GM12878 (cell line): ENCODE measurements at regions not wholly inside any gene's neighbourhood (a gene's known extent, or its start where the extent isn't known, plus 50 kb on each side); places are given as distances from the start of the nearest gene placed in this dataset.

Source experiments
- ATAC-seq: fragments of 200-7000 bp; cut with Tn5 transposase; 3 replicates; pipeline ENCODE4 v1.9.1; 2020; ENCODE audit warnings: mild to moderate bottlenecking, moderate library complexity
- BruUV-seq: library from RNA; stranded (reverse); fragments of 400-500 nt; replicated peaks from 2 replicates; lab custom pipeline; 2021; lab: Mats Ljungman, UMichigan
- CTCF ChIA-PET: fragments of 300-600 bp; sonication (Branson Sonifier 250); formaldehyde crosslinking; extraction: SDS; loops from one replicate; lab custom pipeline; 2021; ENCODE audit warnings: inconsistent platforms; lab: Yijun Ruan, JAX
- POLR2A ChIA-PET: fragments of 350-600 bp; formaldehyde crosslinking; extraction: SDS; loops from one replicate; lab custom pipeline; 2021; ENCODE audit warnings: inconsistent platforms; lab: Charles Lee
- RAD21 ChIA-PET: fragments of 300-600 bp; sonication (Branson Sonifier 250); formaldehyde crosslinking; loops from one replicate; lab custom pipeline; 2023; ENCODE audit warnings: antibody characterized with exemption; ENCODE audit not compliant: unreplicated experiment; lab: Charles Lee
- SMC1A ChIA-PET: fragments of 300-600 bp; sonication (Branson Sonifier 250); formaldehyde crosslinking; loops from one replicate; lab custom pipeline; 2023; ENCODE audit not compliant: unreplicated experiment, uncharacterized antibody; lab: Charles Lee
- DNase-seq: peaks from one replicate; pipeline ENCODE4 v3.0.0-alpha.2; 2011; ENCODE audit warnings: low read depth, low spot score
- FAIRE-seq: peaks from 3 replicates; lab custom pipeline; 2011; peaks lifted over from hg19 to GRCh38; lab: Jason Lieb, UNC
- H2AFZ ChIP-seq: 2 replicates; pipeline ENCODE4 v1.6.0; 2011; ENCODE audit warnings: low read depth, low read length, control low read depth; ENCODE audit not compliant: control insufficient read depth
- H3K27ac ChIP-seq: 2 replicates; pipeline ENCODE4 v1.5.1; 2011; ENCODE audit warnings: control low read depth; ENCODE audit not compliant: control insufficient read depth, insufficient read depth
- H3K27me3 ChIP-seq, 2 experiments: replicated peaks in 1 of 2; 2 replicates each; pipeline versions ENCODE4 v1.6.0 to v1.6.1; 2011; ENCODE audit warnings: low read length in 1 of 2; ENCODE audit not compliant: control insufficient read depth in 2 of 2, insufficient read depth in 2 of 2
- H3K36me3 ChIP-seq, 2 experiments: 2 replicates each; pipeline ENCODE4 v1.5.1; 2011; ENCODE audit warnings: low read length in 1 of 2; ENCODE audit not compliant: control insufficient read depth in 2 of 2, insufficient read depth in 2 of 2
- H3K4me1 ChIP-seq: 2 replicates; pipeline ENCODE4 v1.6.1; 2011; ENCODE audit warnings: mild to moderate bottlenecking, low read length, moderate library complexity, mixed read lengths; ENCODE audit not compliant: control insufficient read depth, insufficient read depth
- H3K4me2 ChIP-seq: 2 replicates; pipeline ENCODE4 v1.6.0; 2011; ENCODE audit warnings: control low read depth; ENCODE audit not compliant: control insufficient read depth, insufficient read depth
- H3K4me3 ChIP-seq: fragments of 200-600 bp; sonication (generic); 2 replicates; pipeline ENCODE4 v1.5.1; 2016
- H3K79me2 ChIP-seq: 2 replicates; pipeline ENCODE4 v1.6.0; 2011; ENCODE audit warnings: low read length; ENCODE audit not compliant: control insufficient read depth, insufficient read depth
- H3K9ac ChIP-seq: 2 replicates; pipeline ENCODE4 v1.8.0; 2011; ENCODE audit warnings: low read length, control low read depth, mixed read lengths; ENCODE audit not compliant: control insufficient read depth, insufficient read depth
- H3K9me3 ChIP-seq: replicated peaks from 3 replicates; pipeline ENCODE4 v1.5.1; 2011; ENCODE audit warnings: mild to moderate bottlenecking, low read length; ENCODE audit not compliant: control insufficient read depth, insufficient read depth
- H4K20me1 ChIP-seq: 2 replicates; pipeline ENCODE4 v1.6.0; 2011; ENCODE audit not compliant: control insufficient read depth, insufficient read depth
- BRCA1 ChIP-seq: IDR thresholded peaks from 2 replicates; pipeline ENCODE4 v1.6.1; 2011; ENCODE audit warnings: low read depth, low read length, improper control_type of control experiment
- CBX5 ChIP-seq: sonication (generic); IDR thresholded peaks from 2 replicates; pipeline ENCODE4 v1.6.1; 2016; ENCODE audit warnings: low read depth, moderate library complexity, mild to moderate bottlenecking, inconsistent platforms
- CREM ChIP-seq: IDR thresholded peaks from 2 replicates; pipeline ENCODE4 v1.6.1; 2014; ENCODE audit warnings: antibody characterized with exemption, low read depth
- E2F4 ChIP-seq: IDR thresholded peaks from 2 replicates; pipeline ENCODE4 v1.6.1; 2012; ENCODE audit warnings: low read depth, low read length, improper control_type of control experiment
- EGR1 ChIP-seq, 2 experiments: IDR thresholded peaks; 1 replicate in 1 of 2; 2 replicates in 1 of 2; pipeline ENCODE4 v1.6.1; 2011 to 2012; ENCODE audit warnings: low read depth in 2 of 2, low read length in 2 of 2, borderline replicate concordance in 1 of 2, mild to moderate bottlenecking in 1 of 2, moderate library complexity in 1 of 2
- ESRRA ChIP-seq: IDR thresholded peaks from 2 replicates; pipeline ENCODE4 v1.6.1; 2012; ENCODE audit warnings: mild to moderate bottlenecking, low read length, improper control_type of control experiment
- JUNB ChIP-seq: IDR thresholded peaks from 2 replicates; pipeline ENCODE4 v1.6.1; 2016; ENCODE audit warnings: antibody characterized with exemption, mild to moderate bottlenecking
- KLF5 ChIP-seq: fragments of 450-650 bp; IDR thresholded peaks from 2 replicates; pipeline ENCODE4 v1.6.1; 2014; ENCODE audit warnings: mild to moderate bottlenecking; ENCODE audit not compliant: partially characterized antibody
- MEF2A ChIP-seq: IDR thresholded peaks from 2 replicates; pipeline ENCODE4 v1.6.1; 2011; ENCODE audit warnings: low read depth, mild to moderate bottlenecking, low read length, moderate library complexity; ENCODE audit not compliant: insufficient read depth
- NFYA ChIP-seq: IDR thresholded peaks from 2 replicates; pipeline ENCODE4 v1.6.1; 2011; ENCODE audit warnings: low read depth, mild to moderate bottlenecking, low read length, improper control_type of control experiment, borderline replicate concordance
- NRF1 ChIP-seq: conservative IDR thresholded peaks from 2 replicates; pipeline ENCODE4 v1.6.1; 2011; ENCODE audit warnings: mild to moderate bottlenecking, low read depth, low read length, improper control_type of control experiment
- PML ChIP-seq: IDR thresholded peaks from 2 replicates; pipeline ENCODE4 v1.6.1; 2012; ENCODE audit warnings: low read length, inconsistent platforms
- POLR2AphosphoS5 ChIP-seq: IDR thresholded peaks from 2 replicates; pipeline ENCODE4 v1.6.1; 2011; ENCODE audit warnings: mild to moderate bottlenecking, low read length, inconsistent platforms
- POU2F2 ChIP-seq: IDR thresholded peaks from 3 replicates; pipeline ENCODE4 v1.6.1; 2011; ENCODE audit warnings: low read depth, mild to moderate bottlenecking, low read length, borderline replicate concordance
- RUNX3 ChIP-seq: IDR thresholded peaks from 2 replicates; pipeline ENCODE4 v1.6.1; 2012; ENCODE audit warnings: low read length, inconsistent platforms
- SMAD1 ChIP-seq: fragments of 450-650 bp; IDR thresholded peaks from 2 replicates; pipeline ENCODE4 v1.6.1; 2018; ENCODE audit warnings: mild to moderate bottlenecking, low read depth; ENCODE audit not compliant: partially characterized antibody
- SUPT20H ChIP-seq: IDR thresholded peaks from 2 replicates; pipeline ENCODE4 v1.6.1; 2011; ENCODE audit warnings: low read depth, mild to moderate bottlenecking, low read length, moderate library complexity, borderline replicate concordance; ENCODE audit not compliant: control insufficient read depth
- TCF3 ChIP-seq: IDR thresholded peaks from 2 replicates; pipeline ENCODE4 v1.6.1; 2012; ENCODE audit warnings: low read depth, mild to moderate bottlenecking, low read length, borderline replicate concordance; ENCODE audit not compliant: insufficient read depth
- ZNF24 ChIP-seq: fragments of 450-650 bp; IDR thresholded peaks from 2 replicates; pipeline ENCODE4 v1.6.1; 2017; ENCODE audit warnings: antibody characterized with exemption, mild to moderate bottlenecking
- ZNF274 ChIP-seq: IDR thresholded peaks from one replicate; pipeline ENCODE4 v1.8.0; 2011; ENCODE audit not compliant: insufficient read length, insufficient read depth
- WGBS: methylation state at CpG from one replicate; pipeline ENCODE4 v1.1.6; 2016; ENCODE audit warnings: low lambda C conversion rate; ENCODE audit not compliant: insufficient replicate concordance, insufficient coverage; ENCODE audit errors: missing lambda C conversion rate; 5-methylcytosine and 5-hydroxymethylcytosine counted together
- in situ Hi-C: fragments of 300-500 bp; cut with MboI; formaldehyde crosslinking; loops from 9 replicates; pipeline ENCODE4 v1.14.3; 2018; ENCODE audit warnings: mixed read lengths
- intact Hi-C: fragments of 100-400 bp; cut with micrococcal nuclease; formaldehyde crosslinking; loops from one replicate; pipeline ENCODE4 v1.14.2; 2022; ENCODE audit not compliant: unreplicated experiment
- TF ChIP-seq, protein P1 (sequence below): fragments of 450-650 bp; IDR thresholded peaks from 2 replicates; pipeline ENCODE4 v1.6.1; 2017; ENCODE audit warnings: mild to moderate bottlenecking, moderate library complexity

DNA sequence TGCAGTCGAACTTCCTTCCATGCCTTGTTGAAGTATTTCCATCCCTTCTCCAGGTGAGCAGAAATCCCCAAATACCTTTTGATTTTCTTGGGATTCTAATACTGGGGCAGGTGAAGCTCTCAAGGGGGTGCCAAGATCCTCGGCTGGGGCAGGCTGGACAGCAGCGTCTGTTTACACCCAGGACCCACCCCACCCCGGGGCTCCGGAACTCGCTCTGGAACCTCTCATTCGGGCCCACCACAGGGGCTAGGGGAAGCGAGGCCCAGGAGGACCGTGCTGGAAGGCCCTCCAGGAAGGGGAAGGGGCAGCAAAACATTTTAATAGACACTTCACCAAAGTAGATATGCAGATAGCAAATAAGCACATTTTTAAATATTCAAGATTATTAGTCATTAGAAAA lies 161.9 kb upstream of the GORAB start (continued):
- TF ChIP-seq RUNX3 (no peak), KLF5 (no peak), JUNB (no peak), PML (no peak), POLR2AphosphoS5 (no peak)

DNA sequence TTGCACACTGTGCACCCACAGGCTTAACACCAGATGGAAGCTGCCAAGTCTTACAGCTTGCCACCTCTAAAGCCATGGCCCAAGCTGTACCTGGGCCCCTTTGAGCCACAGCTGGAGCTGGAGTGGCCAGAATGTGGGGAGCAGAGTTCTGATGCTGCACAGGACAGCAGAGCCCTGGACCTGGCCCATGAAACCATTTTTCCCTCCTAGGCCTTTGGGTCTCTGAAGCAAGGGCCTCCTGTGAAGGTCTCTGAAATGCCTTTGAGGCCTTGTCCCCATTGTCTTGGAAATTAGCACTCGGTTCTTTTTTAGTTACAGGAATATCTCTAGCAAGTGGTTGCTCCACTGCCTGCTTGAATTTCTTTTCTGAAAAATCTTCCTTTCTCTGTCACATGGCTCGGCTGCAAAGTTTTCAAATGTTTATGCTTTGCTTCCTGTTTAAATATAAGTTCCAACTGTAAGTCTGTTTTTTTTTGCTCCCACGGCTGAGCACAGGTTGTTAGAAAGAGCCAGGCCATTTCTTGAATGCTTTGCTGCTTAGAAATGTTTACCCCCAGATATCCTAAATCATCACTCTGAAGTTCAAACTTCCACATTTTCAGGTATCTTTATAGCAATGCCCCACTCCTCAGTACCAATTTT lies 156.8 kb upstream of the GORAB start:
- no peaks in the 10 kb centered on the region for H3K36me3 ChIP-seq
- ChIA-PET RAD21 (no interaction called here), SMC1A (no interaction called here), CTCF (interaction anchor here (1.1 kb wide), 1 partner anchor 32 kb away, joined by 3 read pairs; no protein-coding TSS in a partner anchor), POLR2A (no interaction called here)
- no peak overlapping the region for H2AFZ ChIP-seq
- no peaks in the 10 kb centered on the region for H3K79me2 ChIP-seq
- H3K4me2 ChIP-seq, result no peak overlapping the region
- in situ Hi-C loops (no loop called here), intact Hi-C loops (no loop called here)
- no peak overlapping the region for H3K4me3 ChIP-seq
- no peak overlapping the region for H3K27ac ChIP-seq
- FAIRE-seq (no peak), DNase-seq (no peak), ATAC-seq (no peak)
- no peaks in the 10 kb centered on the region for H3K9me3 ChIP-seq
- WGBS, result 7% methylated on average over 3 of the region's 3 CpGs
- H4K20me1 ChIP-seq, result no peaks in the 10 kb centered on the region
- H3K4me1 ChIP-seq, result no peaks in the 10 kb centered on the region
- H3K27me3 ChIP-seq, result no peaks in the 10 kb centered on the region
- BruUV-seq, result no TSS peak
- no peak overlapping the region for H3K9ac ChIP-seq
- TF ChIP-seq SUPT20H (no peak), SMAD1 (no peak), NRF1 (no peak), E2F4 (no peak), CBX5 (no peak), MEF2A (no peak), NFYA (no peak), ESRRA (no peak), TCF3 (no peak), POU2F2 (no peak), EGR1 (IDR thresholded peaks at IDR 0.05; ENCODE audit: borderline replicate concordance in 1 of 2, low read depth in 2 of 2, low read length in 2 of 2) (no peak), ZNF274 (no peak), CREM (no peak), ZNF24 (no peak), BRCA1 (no peak)
- TF ChIP-seq, protein P1, sequence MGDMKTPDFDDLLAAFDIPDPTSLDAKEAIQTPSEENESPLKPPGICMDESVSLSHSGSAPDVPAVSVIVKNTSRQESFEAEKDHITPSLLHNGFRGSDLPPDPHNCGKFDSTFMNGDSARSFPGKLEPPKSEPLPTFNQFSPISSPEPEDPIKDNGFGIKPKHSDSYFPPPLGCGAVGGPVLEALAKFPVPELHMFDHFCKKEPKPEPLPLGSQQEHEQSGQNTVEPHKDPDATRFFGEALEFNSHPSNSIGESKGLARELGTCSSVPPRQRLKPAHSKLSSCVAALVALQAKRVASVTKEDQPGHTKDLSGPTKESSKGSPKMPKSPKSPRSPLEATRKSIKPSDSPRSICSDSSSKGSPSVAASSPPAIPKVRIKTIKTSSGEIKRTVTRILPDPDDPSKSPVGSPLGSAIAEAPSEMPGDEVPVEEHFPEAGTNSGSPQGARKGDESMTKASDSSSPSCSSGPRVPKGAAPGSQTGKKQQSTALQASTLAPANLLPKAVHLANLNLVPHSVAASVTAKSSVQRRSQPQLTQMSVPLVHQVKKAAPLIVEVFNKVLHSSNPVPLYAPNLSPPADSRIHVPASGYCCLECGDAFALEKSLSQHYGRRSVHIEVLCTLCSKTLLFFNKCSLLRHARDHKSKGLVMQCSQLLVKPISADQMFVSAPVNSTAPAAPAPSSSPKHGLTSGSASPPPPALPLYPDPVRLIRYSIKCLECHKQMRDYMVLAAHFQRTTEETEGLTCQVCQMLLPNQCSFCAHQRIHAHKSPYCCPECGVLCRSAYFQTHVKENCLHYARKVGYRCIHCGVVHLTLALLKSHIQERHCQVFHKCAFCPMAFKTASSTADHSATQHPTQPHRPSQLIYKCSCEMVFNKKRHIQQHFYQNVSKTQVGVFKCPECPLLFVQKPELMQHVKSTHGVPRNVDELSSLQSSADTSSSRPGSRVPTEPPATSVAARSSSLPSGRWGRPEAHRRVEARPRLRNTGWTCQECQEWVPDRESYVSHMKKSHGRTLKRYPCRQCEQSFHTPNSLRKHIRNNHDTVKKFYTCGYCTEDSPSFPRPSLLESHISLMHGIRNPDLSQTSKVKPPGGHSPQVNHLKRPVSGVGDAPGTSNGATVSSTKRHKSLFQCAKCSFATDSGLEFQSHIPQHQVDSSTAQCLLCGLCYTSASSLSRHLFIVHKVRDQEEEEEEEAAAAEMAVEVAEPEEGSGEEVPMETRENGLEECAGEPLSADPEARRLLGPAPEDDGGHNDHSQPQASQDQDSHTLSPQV, result no peak
